Upper lobe of left lung (tissue), 6 donors: ENCODE measurements at regions not wholly inside any gene's neighbourhood (a gene's known extent, or its start where the extent isn't known, plus 50 kb on each side); places are given as distances from the start of the nearest gene placed in this dataset.
A peak's percentile ranks its signal among the peaks of the same experiment; 100 is the strongest.

Experiments used
- ATAC-seq, 2 donors: fragments of 200-7000 bp; cut with Tn5 transposase; one replicate each; pipeline ENCODE4 v1.9.1; 2022; ENCODE audit warnings: mild to moderate bottlenecking in 2 of 2, moderate library complexity in 2 of 2; ENCODE audit not compliant: low FRiP score in 2 of 2
- DNase-seq, 2 donors: peaks; one replicate each; pipeline ENCODE4 v3.0.0-alpha.2; 2019 to 2020
- H3K27ac ChIP-seq, 4 donors: fragments of 200-600 bp; sonication (generic); one replicate each; pipeline ENCODE4 v1.5.1; 2016 to 2019
- H3K27me3 ChIP-seq, 4 donors: fragments of 200-600 bp; sonication (generic); one replicate each; pipeline ENCODE4 v1.5.1; 2017 to 2019
- H3K36me3 ChIP-seq, 4 donors: fragments of 200-600 bp; sonication (generic); one replicate each; pipeline ENCODE4 v1.5.1; 2016 to 2019
- H3K4me1 ChIP-seq, 4 donors: fragments of 200-600 bp; sonication (generic); one replicate each; pipeline ENCODE4 v1.5.1; 2018 to 2019
- H3K4me3 ChIP-seq, 4 donors: fragments of 200-600 bp; sonication (generic); one replicate each; pipeline ENCODE4 v1.5.1; 2017 to 2019; ENCODE audit warnings: mild to moderate bottlenecking in 2 of 4, moderate library complexity in 1 of 4
- H3K9me3 ChIP-seq, 4 donors: fragments of 200-600 bp; sonication (generic); one replicate each; pipeline ENCODE4 v1.5.1; 2018 to 2019
- CTCF ChIP-seq, 6 experiments: fragments of 450-650 bp in 4 of 6; fragments of 200-600 bp in 2 of 6; sonication (generic) in 2 of 6; IDR thresholded peaks; one replicate each; pipeline ENCODE4 v1.5.1; 2016 to 2019; ENCODE audit warnings: antibody characterized with exemption in 6 of 6
- EP300 ChIP-seq, 4 donors: sonication (generic); formaldehyde crosslinking; IDR thresholded peaks; one replicate each; pipeline ENCODE4 v1.5.1; 2017; ENCODE audit warnings: antibody characterized with exemption in 4 of 4, control low read depth in 2 of 4
- POLR2A ChIP-seq, 4 donors: fragments of 450-650 bp; IDR thresholded peaks; one replicate each; pipeline ENCODE4 v1.5.1; 2016 to 2017; ENCODE audit warnings: antibody characterized with exemption in 4 of 4, mild to moderate bottlenecking in 2 of 4
- POLR2AphosphoS5 ChIP-seq, 2 donors: sonication (generic); formaldehyde crosslinking; IDR thresholded peaks; one replicate each; pipeline ENCODE4 v1.5.1; 2017; ENCODE audit warnings: antibody characterized with exemption in 2 of 2
- WGBS, 2 donors: methylation state at CpG; one replicate each; pipeline ENCODE4 v1.1.5; 2017 to 2018; 5-methylcytosine and 5-hydroxymethylcytosine counted together
- donor health status: DM: no; HTN: no; CAD: no; lungs with moderate emphysema.
- donor health status: DM: no; HTN: yes; CAD: no; lungs with severe emphysema.

- peak in 1 of 4 donors; percentile 21 for TF ChIP-seq EP300 (IDR thresholded peaks at IDR 0.05)
- TF ChIP-seq POLR2AphosphoS5 (IDR thresholded peaks at IDR 0.05) = no peak
- TF ChIP-seq CTCF (IDR thresholded peaks at IDR 0.05) = no peak
- TF ChIP-seq POLR2A (IDR thresholded peaks at IDR 0.05) = no peak
- H3K4me1 ChIP-seq = peaks cover 0 to 11% (median 3%) of the 10 kb centered on the region in 4 donors
- H3K27ac ChIP-seq = no peak overlapping the region
- H3K27me3 ChIP-seq = no peaks in the 10 kb centered on the region
- 84 to 86% methylated on average over 3 of the region's 3 CpGs for WGBS, 2 donors
- no peaks in the 10 kb centered on the region for H3K9me3 ChIP-seq
- no peak overlapping the region for H3K4me3 ChIP-seq
- no peak for ATAC-seq
- H3K36me3 ChIP-seq = no peaks in the 10 kb centered on the region
- no peak for DNase-seq
Measured at GRCh38 chr2:138274421-138275291, 226.9 kb upstream of the SPOPL start.

DNA sequence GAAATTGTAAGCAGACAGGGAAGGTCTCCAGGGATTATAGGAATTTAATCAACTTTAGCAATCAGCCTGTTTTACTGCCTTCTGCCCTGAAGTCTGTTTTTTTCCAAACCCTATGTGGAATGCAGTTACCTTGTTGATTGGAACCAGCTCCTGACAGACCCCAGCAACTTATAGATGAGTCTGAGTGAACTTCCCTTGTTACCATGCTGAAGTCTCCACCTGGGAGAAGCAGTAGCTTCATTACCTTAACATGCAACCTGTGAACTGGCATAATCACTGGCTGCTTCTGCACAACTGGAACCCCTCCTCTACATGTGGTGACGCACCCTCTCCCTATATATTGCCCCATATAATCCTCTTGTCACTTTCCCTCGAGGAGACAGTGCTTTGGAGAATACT lies 226.3 kb upstream of the SPOPL start:
- no peaks in the 10 kb centered on the region for H3K36me3 ChIP-seq
- 61 to 78% methylated on average over 2 of the region's 2 CpGs for WGBS, 2 donors
- no peaks in the 10 kb centered on the region for H3K9me3 ChIP-seq
- no peak overlapping the region for H3K4me3 ChIP-seq
- H3K27ac ChIP-seq = no peak overlapping the region
- peaks cover 0 to 11% (median 3%) of the 10 kb centered on the region in 4 donors for H3K4me1 ChIP-seq
- TF ChIP-seq CTCF (IDR thresholded peaks at IDR 0.05) (no peak), POLR2AphosphoS5 (IDR thresholded peaks at IDR 0.05) (no peak), EP300 (IDR thresholded peaks at IDR 0.05) (no peak), POLR2A (IDR thresholded peaks at IDR 0.05) (no peak)
- DNase-seq (no peak), ATAC-seq (no peak)
- no peaks in the 10 kb centered on the region for H3K27me3 ChIP-seq

GRCh38 chr2:138275881-138276280 lies 225.7 kb upstream of the SPOPL start:
- DNase-seq = no peak
- 52 to 56% methylated on average over 4 of the region's 4 CpGs for WGBS, 2 donors
- H3K27me3 ChIP-seq = no peaks in the 10 kb centered on the region
- no peaks in the 10 kb centered on the region for H3K36me3 ChIP-seq
- peak in 1 of 2 donors; percentile 43 for ATAC-seq
- H3K27ac ChIP-seq = no peak overlapping the region
- TF ChIP-seq POLR2AphosphoS5 (IDR thresholded peaks at IDR 0.05) (no peak), CTCF (IDR thresholded peaks at IDR 0.05) (no peak), POLR2A (IDR thresholded peaks at IDR 0.05) (no peak), EP300 (IDR thresholded peaks at IDR 0.05) (no peak)
- H3K4me3 ChIP-seq = no peak overlapping the region
- peaks cover 0 to 11% (median 3%) of the 10 kb centered on the region in 4 donors for H3K4me1 ChIP-seq
- no peaks in the 10 kb centered on the region for H3K9me3 ChIP-seq

DNA sequence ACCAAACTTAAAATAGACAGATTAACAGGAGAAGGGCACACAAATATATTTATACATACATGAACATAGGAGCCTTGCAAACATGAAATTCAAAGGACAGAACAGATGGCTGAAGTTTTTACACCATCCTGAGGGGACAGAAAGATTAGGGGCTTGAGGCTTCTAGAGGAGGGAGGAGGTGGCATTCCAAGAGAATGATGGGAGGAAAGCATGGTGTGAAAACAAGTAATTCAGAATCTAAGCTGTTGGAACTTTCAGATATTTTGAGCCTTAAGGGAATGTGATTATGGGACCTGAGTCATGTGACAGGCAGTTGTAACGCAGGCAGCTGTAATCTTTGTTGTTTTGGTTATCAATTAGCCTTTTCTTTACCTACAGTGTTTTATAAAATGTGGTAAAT lies 225.2 kb upstream of the SPOPL start:
- Histone ChIP-seq H3K36me3 (no peaks in the 10 kb centered on the region), H3K27ac (no peak overlapping the region), H3K27me3 (no peaks in the 10 kb centered on the region), H3K9me3 (no peaks in the 10 kb centered on the region), H3K4me1 (peaks cover 0 to 11% (median 3%) of the 10 kb centered on the region in 4 donors), H3K4me3 (no peak overlapping the region)
- DNase-seq (no peak), ATAC-seq (no peak)
- TF ChIP-seq POLR2AphosphoS5 (IDR thresholded peaks at IDR 0.05) (no peak), EP300 (IDR thresholded peaks at IDR 0.05) (no peak), POLR2A (IDR thresholded peaks at IDR 0.05) (no peak), CTCF (IDR thresholded peaks at IDR 0.05) (no peak)
- WGBS, 2 donors = 36 to 50% methylated on average over 1 of the region's 1 CpG

- no peaks in the 10 kb centered on the region for H3K36me3 ChIP-seq
- TF ChIP-seq POLR2A (IDR thresholded peaks at IDR 0.05) (no peak), CTCF (IDR thresholded peaks at IDR 0.05) (no peak), EP300 (IDR thresholded peaks at IDR 0.05) (no peak), POLR2AphosphoS5 (IDR thresholded peaks at IDR 0.05) (no peak)
- no peak overlapping the region for H3K4me3 ChIP-seq
- H3K4me1 ChIP-seq = peaks cover 0 to 11% (median 3%) of the 10 kb centered on the region in 4 donors
- H3K9me3 ChIP-seq = no peaks in the 10 kb centered on the region
- no peak for ATAC-seq
- no peak for DNase-seq
- H3K27me3 ChIP-seq = no peaks in the 10 kb centered on the region
- H3K27ac ChIP-seq = no peak overlapping the region
Measured at GRCh38 chr2:138277062-138277461, 224.5 kb upstream of the SPOPL start.
